ENCODE measurements at regions not wholly inside any gene's neighbourhood (a gene's known extent, or its start where the extent isn't known, plus 50 kb on each side); places are given as distances from the start of the nearest gene placed in this dataset.

DNA sequence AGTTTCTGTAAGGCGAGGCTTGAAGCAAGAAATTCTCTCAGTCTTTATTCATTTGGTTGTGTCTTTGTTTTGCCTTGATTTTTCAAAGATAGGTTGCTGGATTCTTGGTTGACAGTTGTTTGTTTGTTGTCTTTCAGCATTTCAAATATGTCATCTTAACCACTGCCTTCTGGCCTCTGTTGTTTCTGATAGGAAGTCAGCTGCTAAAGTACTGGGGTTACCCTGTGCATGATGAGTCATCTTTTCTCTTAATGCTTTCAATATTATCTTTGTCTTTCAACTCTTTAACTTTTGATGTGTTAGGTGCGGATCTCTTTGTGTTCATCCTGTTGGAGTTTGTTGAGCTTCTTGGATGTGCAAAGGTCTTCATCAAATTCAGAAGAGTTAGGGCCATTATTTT, 1571.3 kb downstream of the MAT2B start:
- DNase-seq (ENCODE audit: low spot score) = no peak
- no peak for TF ChIP-seq CTCF (IDR thresholded peaks at IDR 0.05)
- H3K4me1 Mint-ChIP-seq (ENCODE audit: low read depth) = no peaks in the 10 kb centered on the region
- H3K27ac Mint-ChIP-seq (ENCODE audit: unreplicated experiment) = no peak overlapping the region
- H3K27me3 Mint-ChIP-seq (ENCODE audit: low read depth) = no peaks in the 10 kb centered on the region
- H3K9me3 Mint-ChIP-seq (ENCODE audit: low read depth) = peaks cover 22% of the 10 kb centered on the region
- H3K4me3 Mint-ChIP-seq (ENCODE audit: unreplicated experiment) = no peak overlapping the region
- no peaks in the 10 kb centered on the region for H3K36me3 Mint-ChIP-seq (ENCODE audit: low read depth)

GRCh38 chr5:165079389-165079788, 1574.0 kb downstream of the MAT2B start:
- H3K9me3 Mint-ChIP-seq (ENCODE audit: low read depth) = peaks cover 9% of the 10 kb centered on the region
- no peaks in the 10 kb centered on the region for H3K4me1 Mint-ChIP-seq (ENCODE audit: low read depth)
- H3K27me3 Mint-ChIP-seq (ENCODE audit: low read depth) = no peaks in the 10 kb centered on the region
- no peak overlapping the region for H3K27ac Mint-ChIP-seq (ENCODE audit: unreplicated experiment)
- H3K4me3 Mint-ChIP-seq (ENCODE audit: unreplicated experiment) = no peak overlapping the region
- DNase-seq (ENCODE audit: low spot score) = no peak
- H3K36me3 Mint-ChIP-seq (ENCODE audit: low read depth) = no peaks in the 10 kb centered on the region
- TF ChIP-seq CTCF (IDR thresholded peaks at IDR 0.05) = no peak

DNA sequence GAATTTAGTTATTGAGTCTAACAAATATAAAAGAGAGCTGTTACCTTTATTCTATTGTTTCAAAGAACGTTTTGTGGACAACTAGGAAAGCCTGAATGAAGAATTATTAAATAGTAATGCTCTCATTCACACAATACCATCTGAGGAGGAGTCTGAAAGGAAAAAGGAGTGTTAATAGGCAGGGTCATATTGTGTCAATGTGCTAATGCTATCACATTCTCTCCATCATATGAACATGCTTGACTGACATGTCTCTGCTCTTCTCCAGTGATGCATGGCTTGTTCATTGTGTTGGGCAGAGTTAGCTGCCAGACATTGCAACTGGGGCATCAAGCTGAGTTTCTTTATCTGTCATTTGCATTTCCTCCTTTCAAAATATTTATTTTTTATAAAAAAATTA, 1578.0 kb downstream of the MAT2B start:
- no peak for TF ChIP-seq CTCF (IDR thresholded peaks at IDR 0.05)
- no peaks in the 10 kb centered on the region for H3K9me3 Mint-ChIP-seq (ENCODE audit: low read depth)
- no peak overlapping the region for H3K27ac Mint-ChIP-seq (ENCODE audit: unreplicated experiment)
- no peaks in the 10 kb centered on the region for H3K27me3 Mint-ChIP-seq (ENCODE audit: low read depth)
- H3K4me1 Mint-ChIP-seq (ENCODE audit: low read depth) = no peaks in the 10 kb centered on the region
- DNase-seq (ENCODE audit: low spot score) = no peak
- no peak overlapping the region for H3K4me3 Mint-ChIP-seq (ENCODE audit: unreplicated experiment)
- H3K36me3 Mint-ChIP-seq (ENCODE audit: low read depth) = no peaks in the 10 kb centered on the region

- H3K4me3 Mint-ChIP-seq (ENCODE audit: unreplicated experiment) = no peak overlapping the region
- no peak for TF ChIP-seq CTCF (IDR thresholded peaks at IDR 0.05)
Observed at GRCh38 chr5:165086465-165086864, 1581.0 kb downstream of the MAT2B start.

GRCh38 chr5:165094782-165095181, 1589.4 kb downstream of the MAT2B start:
- Mint-ChIP-seq H3K4me3 (ENCODE audit: unreplicated experiment) (no peak overlapping the region), H3K27ac (ENCODE audit: unreplicated experiment) (no peak overlapping the region), H3K4me1 (ENCODE audit: low read depth) (no peaks in the 10 kb centered on the region), H3K36me3 (ENCODE audit: low read depth) (no peaks in the 10 kb centered on the region), H3K27me3 (ENCODE audit: low read depth) (no peaks in the 10 kb centered on the region), H3K9me3 (ENCODE audit: low read depth) (peaks cover 4% of the 10 kb centered on the region)
- no peak for DNase-seq (ENCODE audit: low spot score)
- TF ChIP-seq CTCF (IDR thresholded peaks at IDR 0.05) = no peak

More at GRCh38 chr5:165086465-165086864, 1581.0 kb downstream of the MAT2B start:
- no peaks in the 10 kb centered on the region for H3K36me3 Mint-ChIP-seq (ENCODE audit: low read depth)
- H3K27ac Mint-ChIP-seq (ENCODE audit: unreplicated experiment) = no peak overlapping the region
- no peaks in the 10 kb centered on the region for H3K9me3 Mint-ChIP-seq (ENCODE audit: low read depth)
- H3K4me1 Mint-ChIP-seq (ENCODE audit: low read depth) = no peaks in the 10 kb centered on the region
- DNase-seq (ENCODE audit: low spot score) = no peak
- no peaks in the 10 kb centered on the region for H3K27me3 Mint-ChIP-seq (ENCODE audit: low read depth)
